Cardiac muscle cell (in vitro differentiated cells and primary cell): ENCODE measurements at regions not wholly inside any gene's neighbourhood (a gene's known extent, or its start where the extent isn't known, plus 50 kb on each side); places are given as distances from the start of the nearest gene placed in this dataset.

Experiments
- DNase-seq, 2 donors: peaks; one replicate each; pipeline versions ENCODE4 v3.0.0 to v3.0.0-alpha.2; 2010 to 2017; ENCODE audit warnings: low read depth in 1 of 2, low spot score in 1 of 2
- H3K27ac ChIP-seq: fragments of 200-600 bp; sonication (generic); 2 replicates; pipeline ENCODE4 v1.5.1; 2016
- H3K27me3 ChIP-seq: fragments of 200-600 bp; sonication (generic); 2 replicates; pipeline ENCODE4 v1.6.0; 2016; ENCODE audit warnings: control low read depth
- H3K36me3 ChIP-seq: fragments of 200-600 bp; sonication (generic); 2 replicates; pipeline ENCODE4 v1.5.1; 2016; ENCODE audit warnings: control low read depth
- H3K4me1 ChIP-seq: fragments of 200-600 bp; sonication (generic); 2 replicates; pipeline ENCODE4 v1.8.1; 2017; ENCODE audit warnings: low read depth, mild to moderate bottlenecking, mixed run types
- H3K4me3 ChIP-seq: fragments of 200-600 bp; sonication (generic); 2 replicates; pipeline ENCODE4 v1.5.1; 2016; ENCODE audit warnings: mild to moderate bottlenecking
- H3K9me3 ChIP-seq: fragments of 200-600 bp; sonication (generic); 2 replicates; pipeline ENCODE4 v1.5.1; 2017; ENCODE audit warnings: low read depth, mild to moderate bottlenecking, control low read depth
- CTCF ChIP-seq: IDR thresholded peaks from 2 replicates; pipeline ENCODE4 v1.5.1; 2012; ENCODE audit warnings: low read depth, mild to moderate bottlenecking, low read length

GRCh38 chr10:4522296-4523000 is 303.6 kb upstream of the AKR1E2 start:
- no peaks in the 10 kb centered on the region for H3K27me3 ChIP-seq
- DNase-seq, result no peak
- H3K9me3 ChIP-seq, result no peaks in the 10 kb centered on the region
- no peaks in the 10 kb centered on the region for H3K36me3 ChIP-seq
- H3K4me3 ChIP-seq, result no peak overlapping the region
- TF ChIP-seq CTCF, result no peak
- no peak overlapping the region for H3K27ac ChIP-seq
- no peaks in the 10 kb centered on the region for H3K4me1 ChIP-seq

DNA sequence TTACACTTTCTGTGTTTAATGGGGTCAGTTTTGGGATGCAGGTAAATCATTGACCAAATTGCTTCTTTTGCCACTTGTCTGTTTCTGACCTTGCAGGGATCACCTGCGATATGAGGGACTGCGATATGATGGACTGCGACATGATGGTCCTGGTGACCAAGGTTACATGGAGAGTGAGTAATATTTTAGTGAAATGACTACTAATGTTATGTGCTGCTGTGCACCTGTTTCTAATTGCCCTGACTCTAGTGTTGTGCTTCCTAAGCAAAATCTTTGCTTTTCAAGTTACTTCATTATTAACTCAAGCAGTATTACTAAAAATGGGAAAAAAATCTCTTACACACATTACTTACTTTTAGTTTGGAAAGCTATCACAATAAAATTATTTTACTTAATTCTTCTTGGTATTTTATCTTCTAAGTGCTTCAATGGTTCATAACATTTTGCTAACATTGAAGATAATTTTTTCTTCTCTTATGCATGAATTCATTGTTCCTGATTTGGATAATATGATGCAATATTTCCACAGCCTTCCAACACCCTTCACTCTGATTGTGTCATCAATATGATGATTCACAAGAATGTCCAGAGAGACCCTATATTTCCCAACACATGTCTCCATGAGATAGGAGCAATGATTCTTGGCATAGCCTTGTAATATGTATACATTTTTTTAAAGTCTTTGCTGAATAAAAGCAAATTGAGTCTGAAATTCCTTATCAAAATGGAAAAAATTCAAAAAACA is 306.2 kb upstream of the AKR1E2 start:
- Histone ChIP-seq H3K4me3 (no peak overlapping the region), H3K9me3 (no peaks in the 10 kb centered on the region), H3K27ac (no peak overlapping the region), H3K4me1 (no peaks in the 10 kb centered on the region), H3K36me3 (no peaks in the 10 kb centered on the region), H3K27me3 (no peaks in the 10 kb centered on the region)
- peak in 1 of 2 donors; percentile 95 for DNase-seq
- no peak for TF ChIP-seq CTCF

DNA sequence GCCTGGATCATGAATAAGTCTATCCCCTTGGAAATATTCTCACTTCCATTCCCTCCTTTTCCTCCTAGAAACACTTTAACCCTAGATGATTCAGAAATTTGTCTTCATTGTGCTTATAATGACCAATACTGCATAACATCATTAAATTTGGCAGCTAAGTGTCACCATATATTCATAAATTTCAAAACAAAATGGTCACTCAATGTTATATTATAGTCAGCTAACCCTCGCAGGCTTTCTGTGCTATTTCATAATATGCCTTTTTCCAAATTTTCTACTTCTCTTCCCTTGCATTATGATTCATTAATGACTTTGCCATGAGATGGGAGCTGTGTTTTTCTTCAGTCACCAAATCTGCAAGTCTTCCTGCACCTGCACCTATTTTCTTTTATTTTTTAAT is 308.3 kb upstream of the AKR1E2 start:
- no peak overlapping the region for H3K27ac ChIP-seq
- no peak overlapping the region for H3K4me3 ChIP-seq
- DNase-seq, result no peak
- no peaks in the 10 kb centered on the region for H3K27me3 ChIP-seq
- H3K36me3 ChIP-seq, result no peaks in the 10 kb centered on the region
- H3K9me3 ChIP-seq, result no peaks in the 10 kb centered on the region
- H3K4me1 ChIP-seq, result peaks cover 3% of the 10 kb centered on the region
- no peak for TF ChIP-seq CTCF

DNA sequence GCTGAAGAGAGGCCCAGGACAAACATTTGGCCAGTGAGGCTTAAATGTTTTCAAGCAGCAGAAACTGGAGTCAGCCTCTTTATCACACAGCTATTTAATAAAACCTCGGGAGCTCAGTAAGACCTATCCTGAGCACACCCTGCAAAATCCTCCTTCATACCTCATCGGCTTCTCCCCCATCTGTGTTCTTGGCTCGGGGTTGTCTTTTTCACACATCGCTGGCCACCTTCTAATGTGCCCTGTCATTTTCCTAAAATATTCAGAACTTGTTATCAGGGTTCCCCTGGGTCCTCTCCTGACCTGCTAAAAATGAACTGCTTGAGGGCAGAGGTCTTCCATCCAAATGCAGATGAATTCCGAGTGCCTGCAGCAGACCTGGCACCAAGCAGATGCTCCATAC is 310.3 kb upstream of the AKR1E2 start:
- no peak for DNase-seq
- Histone ChIP-seq H3K9me3 (no peaks in the 10 kb centered on the region), H3K4me3 (no peak overlapping the region)

GRCh38 chr10:4514445-4515108 is 311.4 kb upstream of the AKR1E2 start:
- DNase-seq, result peak in 1 of 2 donors; percentile 42
- H3K4me3 ChIP-seq, result no peak overlapping the region
- no peak for TF ChIP-seq CTCF

More for the DNA sequence above, 310.3 kb upstream of the AKR1E2 start:
- H3K36me3 ChIP-seq, result no peaks in the 10 kb centered on the region
- H3K27me3 ChIP-seq, result no peaks in the 10 kb centered on the region
- no peak overlapping the region for H3K27ac ChIP-seq
- H3K4me1 ChIP-seq, result peaks cover 7% of the 10 kb centered on the region
- no peak for TF ChIP-seq CTCF

More at GRCh38 chr10:4514445-4515108, 311.4 kb upstream of the AKR1E2 start:
- Histone ChIP-seq H3K36me3 (no peaks in the 10 kb centered on the region), H3K4me1 (peaks cover 7% of the 10 kb centered on the region), H3K27me3 (no peaks in the 10 kb centered on the region), H3K9me3 (no peaks in the 10 kb centered on the region), H3K27ac (no peak overlapping the region)
